IPS DF 4.7 (cell line): ENCODE measurements at regions not wholly inside any gene's neighbourhood (a gene's known extent, or its start where the extent isn't known, plus 50 kb on each side); places are given as distances from the start of the nearest gene placed in this dataset.

Experiments used
- DNase-seq: peaks from one replicate; pipeline ENCODE4 v3.0.0-alpha.2; 2013; ENCODE audit warnings: low spot score; ENCODE audit errors: extremely low read depth

DNA sequence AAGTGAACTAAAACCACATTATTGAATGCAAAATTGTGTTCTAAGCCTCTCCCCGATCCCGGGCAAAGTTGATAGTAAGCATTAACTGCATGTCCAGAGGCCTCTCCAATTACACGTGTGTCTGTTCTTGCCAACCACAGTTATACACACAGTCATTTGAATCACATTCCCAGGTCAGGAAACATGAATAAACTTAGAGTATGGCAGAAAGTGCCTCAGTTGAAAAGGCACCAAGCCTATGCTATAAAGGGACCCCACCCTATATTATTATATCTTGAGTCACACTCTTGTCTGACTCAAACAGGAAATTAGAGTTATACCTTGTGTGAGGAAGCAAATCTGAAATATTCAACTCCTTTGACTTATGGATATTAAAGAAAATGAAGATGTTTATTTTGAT, 128.3 kb upstream of the STXBP6 start:
- no peak for DNase-seq

DNA sequence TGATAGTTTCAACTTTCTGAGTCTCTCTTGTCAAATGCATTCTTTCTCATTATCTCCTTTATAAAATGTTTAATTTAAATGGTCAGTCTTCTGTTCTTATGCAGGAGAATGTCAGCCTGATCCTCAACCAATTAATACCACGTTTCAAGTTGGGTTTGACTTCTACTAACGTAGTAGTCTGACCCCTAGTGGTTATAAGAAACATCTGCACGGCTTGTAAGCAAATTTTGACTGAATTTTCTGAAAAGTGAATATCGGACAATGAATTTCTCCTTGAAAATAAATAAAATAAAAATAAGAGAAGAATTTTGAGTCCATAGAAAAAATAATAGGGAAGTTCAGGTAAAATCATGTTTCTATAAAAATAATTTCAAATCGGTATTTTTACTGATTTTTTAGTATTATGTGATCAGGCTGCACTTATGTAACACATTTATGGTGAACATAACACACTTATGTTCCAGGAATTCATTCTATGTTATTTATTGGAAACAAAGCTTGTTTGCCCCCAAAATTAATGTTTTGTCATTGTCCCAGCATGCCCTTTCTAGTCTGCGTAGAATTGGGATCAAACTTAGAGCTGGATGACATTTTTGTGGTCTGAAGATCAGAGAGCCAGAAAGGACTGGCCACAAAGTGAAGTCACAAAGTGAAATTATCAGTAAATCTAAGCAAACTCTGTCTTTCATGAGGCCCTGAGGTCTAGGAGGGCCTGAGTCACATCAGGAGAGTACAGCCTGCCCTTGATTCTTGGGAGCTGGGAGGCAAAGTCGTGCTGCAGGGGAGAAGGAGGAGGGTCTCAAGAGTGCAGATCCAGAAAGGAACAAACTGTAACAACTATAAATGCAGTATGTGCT, 101.2 kb upstream of the STXBP6 start:
- peak; percentile 5 for DNase-seq

- DNase-seq, result no peak
Observed at GRCh38 chr14:25150401-25150800, 100.5 kb upstream of the STXBP6 start.

DNA sequence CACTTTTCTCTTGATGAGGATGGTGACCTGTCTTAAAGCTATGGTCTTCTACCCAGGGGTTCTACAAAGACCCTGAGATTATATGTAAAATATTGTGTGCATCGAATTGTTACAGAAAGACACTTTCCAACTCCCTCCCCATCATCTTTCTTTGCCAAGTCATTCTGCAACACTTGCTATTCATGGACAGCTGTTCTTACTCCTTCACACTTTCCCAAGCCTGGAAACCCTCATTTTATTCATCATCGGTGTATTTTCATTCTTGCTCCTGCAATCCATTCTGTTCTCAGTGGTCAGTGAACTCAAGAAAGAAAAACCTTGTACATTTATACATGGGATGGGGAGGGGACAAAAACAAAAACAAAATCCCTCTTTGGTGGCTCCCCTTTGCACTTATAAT, 90.5 kb upstream of the STXBP6 start:
- no peak for DNase-seq

DNA sequence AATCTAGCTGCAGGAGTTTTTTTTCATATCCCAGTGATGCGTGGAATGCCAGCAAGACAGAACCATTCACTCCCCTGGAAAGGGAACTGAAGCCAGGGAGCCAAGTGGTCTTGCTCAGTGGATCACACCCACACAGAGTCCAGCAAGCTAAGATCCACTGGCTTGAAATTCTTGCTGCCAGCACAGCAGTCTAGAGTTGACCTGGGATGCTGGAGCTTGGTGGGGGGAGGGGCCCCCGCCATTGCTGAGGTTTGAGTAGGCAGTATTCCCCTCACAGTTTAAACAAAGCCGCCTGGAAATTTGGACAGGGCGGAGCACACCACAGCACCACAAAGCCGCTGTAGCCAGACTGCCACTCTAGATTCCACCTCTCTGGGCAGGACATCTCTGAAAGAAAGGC, 86.9 kb upstream of the STXBP6 start:
- no peak for DNase-seq

- DNase-seq, result no peak
Observed at GRCh38 chr14:25134184-25134583, 84.2 kb upstream of the STXBP6 start.

- peak; percentile 58 for DNase-seq
Observed at GRCh38 chr14:25132732-25133422, 82.9 kb upstream of the STXBP6 start.

DNA sequence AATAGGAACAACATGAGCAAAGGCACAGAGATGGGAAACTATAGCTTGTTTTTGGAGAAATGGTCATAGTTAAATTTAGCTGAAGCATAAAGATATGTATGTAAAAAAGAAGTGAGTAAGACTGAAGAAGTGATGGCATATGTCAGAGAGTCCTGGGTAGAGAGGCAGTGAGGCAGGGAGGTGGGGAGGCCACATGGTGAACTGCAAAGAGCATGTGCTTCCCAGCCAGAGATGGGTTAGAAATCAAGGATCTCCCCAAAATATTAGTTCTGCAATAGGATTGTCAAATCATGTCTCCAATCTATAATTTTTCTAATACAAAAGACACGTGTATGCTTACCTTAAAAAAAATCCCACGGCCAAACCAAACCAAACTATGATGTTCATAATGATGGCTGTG, 82.1 kb upstream of the STXBP6 start:
- DNase-seq, result no peak

DNA sequence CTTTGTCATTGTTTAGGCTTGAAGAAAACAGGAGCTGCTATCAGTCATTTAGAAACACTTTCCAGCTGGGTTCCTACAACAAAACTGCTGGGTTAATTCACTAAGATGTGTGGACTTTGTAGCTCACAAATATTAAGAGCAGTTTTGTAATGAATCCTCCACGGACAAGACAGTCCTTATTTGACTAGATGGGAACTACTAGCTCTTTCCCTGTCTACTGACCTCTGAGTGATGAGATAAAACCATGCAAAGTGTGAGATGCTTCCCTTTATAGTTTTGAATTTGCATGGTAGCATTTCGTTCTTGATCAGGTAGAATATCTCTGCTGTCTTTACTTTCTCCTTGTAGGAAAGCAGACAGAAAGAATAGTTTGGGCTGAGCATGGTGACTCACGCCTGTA, 72.9 kb upstream of the STXBP6 start:
- DNase-seq, result no peak

- DNase-seq, result no peak
Observed at GRCh38 chr14:25122211-25122610, 72.3 kb upstream of the STXBP6 start.

- DNase-seq, result no peak
Observed at GRCh38 chr14:25121337-25122129, 71.6 kb upstream of the STXBP6 start.

DNA sequence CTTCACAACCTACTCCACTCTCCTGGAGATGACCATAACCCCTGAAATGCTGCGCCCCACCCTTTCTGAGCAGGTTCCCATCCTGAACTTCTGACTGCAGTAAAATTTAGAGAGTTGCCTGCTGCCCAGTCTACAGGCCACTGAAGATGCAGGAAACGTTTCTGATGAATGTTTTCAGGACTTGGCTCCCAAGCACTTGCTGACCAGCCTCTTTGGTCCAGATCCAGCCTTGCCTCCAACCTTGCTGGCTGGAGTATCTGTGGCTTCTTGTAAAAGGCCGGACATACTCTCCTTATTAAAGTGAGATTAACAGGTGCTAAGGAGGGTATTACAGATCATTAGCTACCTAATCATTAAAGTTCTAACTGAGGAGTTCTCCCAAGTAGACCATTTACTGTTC, 70.3 kb upstream of the STXBP6 start:
- DNase-seq, result no peak

DNA sequence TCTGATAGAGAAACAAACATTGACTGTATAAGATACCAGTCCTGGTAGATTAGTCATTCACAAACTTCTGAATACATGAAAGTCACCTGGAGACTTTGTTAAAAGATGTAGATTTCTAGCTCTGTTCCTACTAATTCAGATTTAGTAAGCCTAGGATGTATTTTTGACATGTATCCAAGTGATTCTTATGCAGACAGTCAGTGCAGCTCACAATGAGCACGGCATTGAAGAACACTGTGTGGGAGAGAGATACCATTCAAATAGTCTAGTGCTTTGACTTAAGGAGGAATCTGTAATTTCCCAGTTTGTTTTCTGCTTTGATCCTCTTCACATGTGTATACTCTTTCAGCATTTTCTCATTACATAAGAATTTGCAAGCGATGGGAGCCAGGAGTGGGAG, 68.7 kb upstream of the STXBP6 start:
- no peak for DNase-seq

DNA sequence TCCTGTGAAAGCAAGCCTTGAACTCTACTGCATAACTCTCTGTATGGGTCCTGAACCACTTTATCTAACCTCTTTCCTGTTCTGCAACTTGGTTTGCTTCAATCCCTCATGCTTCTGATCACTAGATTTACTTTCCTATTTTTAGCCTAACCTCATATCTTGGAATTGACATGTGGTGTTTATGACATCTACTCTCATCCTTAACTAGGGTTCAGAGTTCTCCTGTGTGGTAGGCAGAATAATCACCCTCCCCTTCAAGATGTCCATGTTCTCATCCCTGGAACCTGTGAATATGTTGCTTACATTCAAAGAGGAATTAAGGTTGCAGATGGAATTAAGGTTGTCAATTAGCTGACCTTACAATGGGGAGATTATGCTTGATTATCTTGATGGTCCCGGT, 67.4 kb upstream of the STXBP6 start:
- DNase-seq, result no peak

- no peak for DNase-seq
Observed at GRCh38 chr14:25116607-25117006, 66.7 kb upstream of the STXBP6 start.

DNA sequence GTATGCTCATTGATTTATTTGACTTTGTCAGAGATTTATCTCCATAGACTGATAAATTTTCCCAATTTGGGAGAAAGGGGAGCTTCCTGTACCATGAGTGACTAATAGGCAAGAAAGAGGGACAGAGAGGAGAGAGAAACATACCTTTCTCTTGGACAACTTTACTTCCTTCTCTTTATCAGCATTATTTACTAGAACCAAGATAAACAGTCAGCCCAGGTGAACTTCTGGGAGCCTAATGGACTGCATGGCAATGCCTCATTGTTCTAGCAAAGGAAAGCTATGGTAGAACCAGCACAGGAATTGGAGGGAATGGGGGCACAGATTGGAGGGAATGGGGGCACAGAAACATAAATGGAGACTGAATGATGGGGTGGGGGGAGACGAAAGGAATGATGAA, 63.4 kb upstream of the STXBP6 start:
- DNase-seq, result no peak

GRCh38 chr14:25111061-25111601, 61.2 kb upstream of the STXBP6 start:
- DNase-seq, result no peak

- DNase-seq, result no peak
Observed at GRCh38 chr14:25110106-25110505, 60.2 kb upstream of the STXBP6 start.

- no peak for DNase-seq
Observed at GRCh38 chr14:25108959-25109358, 59.0 kb upstream of the STXBP6 start.

DNA sequence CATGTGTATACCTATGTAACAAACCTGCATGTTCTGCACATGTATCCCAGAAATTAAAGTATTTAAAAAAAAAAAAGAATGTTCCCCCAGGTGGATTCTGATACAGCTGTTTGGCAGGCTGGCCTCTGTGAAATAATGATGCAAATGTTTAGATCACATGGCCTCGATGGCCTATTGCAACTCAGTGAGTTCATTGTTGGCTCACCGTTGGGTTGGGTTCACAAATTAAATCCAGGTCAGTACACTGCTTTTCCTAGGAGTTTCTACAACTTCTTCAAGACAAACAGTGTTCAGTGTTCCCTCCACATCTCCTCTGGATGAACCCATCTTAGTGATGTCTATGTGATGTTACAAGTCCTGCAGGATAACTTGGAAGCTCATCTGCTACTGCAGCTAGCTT, 58.3 kb upstream of the STXBP6 start:
- DNase-seq, result no peak

GRCh38 chr14:25103820-25104219, 53.9 kb upstream of the STXBP6 start:
- DNase-seq, result no peak

GRCh38 chr14:25103271-25103670, 53.3 kb upstream of the STXBP6 start:
- no peak for DNase-seq
